Myocyte (in vitro differentiated cells): ENCODE measurements at regions not wholly inside any gene's neighbourhood (a gene's known extent, or its start where the extent isn't known, plus 50 kb on each side); places are given as distances from the start of the nearest gene placed in this dataset.

ENCODE experiments used
- DNase-seq: peaks from one replicate; pipeline ENCODE4 v3.0.0-alpha.2; 2012; ENCODE audit warnings: low read depth

DNA sequence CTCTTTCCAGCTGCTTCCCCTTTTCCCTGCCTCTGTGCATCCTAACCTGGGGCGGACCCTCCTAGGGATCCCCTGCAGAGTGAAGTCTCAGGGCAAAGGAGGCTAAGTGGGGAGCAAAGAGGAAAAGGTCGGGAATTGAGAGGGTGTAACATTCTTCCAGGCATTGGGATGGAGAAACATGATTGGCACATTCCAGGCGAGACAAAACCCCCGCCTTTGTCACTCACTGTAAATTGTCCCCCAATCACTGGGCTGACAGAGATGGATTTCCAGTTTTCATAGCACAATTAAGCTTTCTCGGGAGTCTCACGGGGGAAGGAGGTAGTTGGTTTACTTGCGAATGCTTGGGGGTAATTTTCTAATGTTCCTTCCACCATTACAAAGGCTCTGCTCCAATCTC lies 74.9 kb downstream of the MIAT start:
- no peak for DNase-seq

DNA sequence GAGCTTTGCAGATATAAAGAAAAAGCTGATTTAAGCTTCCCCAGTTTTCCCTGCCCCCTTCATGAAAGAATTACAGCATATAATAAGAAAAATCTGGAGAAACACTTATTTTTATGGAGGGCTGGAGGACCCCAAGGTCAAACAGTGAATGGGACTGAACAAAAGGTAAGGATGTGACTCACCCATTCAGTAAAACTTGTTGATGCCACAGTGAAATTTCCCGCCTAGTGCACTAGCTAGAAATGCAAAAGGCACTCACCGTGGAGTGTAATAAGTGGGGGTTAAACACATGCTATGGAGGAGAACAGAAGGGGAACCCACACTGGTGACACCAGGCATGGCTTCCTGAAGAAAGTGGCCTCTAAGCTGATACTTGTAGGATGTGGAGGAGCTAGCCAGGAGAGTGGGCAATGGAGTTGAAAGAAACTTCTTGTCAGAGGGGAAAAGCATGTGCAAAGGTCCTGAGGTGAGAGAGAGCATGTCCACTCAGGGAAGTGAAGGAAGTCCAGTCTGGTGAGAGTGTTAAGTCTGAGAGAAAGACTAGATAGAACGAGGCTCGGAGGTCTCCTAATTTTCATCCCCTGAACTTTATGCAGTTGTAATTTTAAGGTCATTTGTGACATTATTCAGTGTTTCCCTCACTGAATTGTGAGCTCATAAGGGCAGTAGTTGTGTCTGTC lies 77.1 kb downstream of the MIAT start:
- DNase-seq = no peak

DNA sequence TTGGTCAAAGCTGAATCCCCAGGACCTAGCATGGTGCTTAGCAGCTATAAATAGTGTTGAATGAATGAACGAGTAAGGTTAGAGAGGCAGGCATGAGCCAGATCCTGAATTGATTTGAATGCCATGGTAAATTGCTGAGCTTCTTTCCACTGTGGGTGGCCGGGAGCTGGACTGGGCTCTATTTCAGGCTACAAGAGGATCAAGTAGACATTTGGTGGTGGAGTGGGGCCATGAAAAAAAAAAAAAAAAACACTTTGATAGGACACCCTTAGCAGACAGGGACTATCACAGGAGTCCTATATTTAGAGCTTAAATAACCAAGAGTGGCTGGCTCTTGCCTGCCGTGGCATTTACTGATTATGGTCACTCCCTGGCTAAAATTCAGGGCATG lies 77.6 kb downstream of the MIAT start:
- DNase-seq = peak; percentile 82

DNA sequence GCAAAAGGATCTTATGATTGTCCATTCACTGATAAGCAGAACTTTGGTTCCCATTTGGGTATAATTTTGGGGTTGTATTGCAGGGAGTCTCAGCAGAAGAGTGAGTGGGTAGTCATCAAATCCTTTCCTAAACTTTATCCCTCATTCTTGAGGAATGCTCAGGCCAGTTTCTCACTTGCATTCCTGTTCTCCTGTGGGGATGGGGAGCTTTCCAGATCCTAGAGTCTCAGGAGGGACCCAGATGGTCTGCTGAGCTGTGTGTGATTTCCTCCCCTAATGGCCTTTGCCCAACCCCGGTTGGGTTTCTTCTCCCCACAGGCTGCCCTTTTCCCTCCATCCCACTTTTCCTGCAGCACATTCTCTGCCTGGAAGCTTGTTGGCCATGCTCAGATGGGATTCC lies 79.9 kb downstream of the MIAT start:
- no peak for DNase-seq

DNA sequence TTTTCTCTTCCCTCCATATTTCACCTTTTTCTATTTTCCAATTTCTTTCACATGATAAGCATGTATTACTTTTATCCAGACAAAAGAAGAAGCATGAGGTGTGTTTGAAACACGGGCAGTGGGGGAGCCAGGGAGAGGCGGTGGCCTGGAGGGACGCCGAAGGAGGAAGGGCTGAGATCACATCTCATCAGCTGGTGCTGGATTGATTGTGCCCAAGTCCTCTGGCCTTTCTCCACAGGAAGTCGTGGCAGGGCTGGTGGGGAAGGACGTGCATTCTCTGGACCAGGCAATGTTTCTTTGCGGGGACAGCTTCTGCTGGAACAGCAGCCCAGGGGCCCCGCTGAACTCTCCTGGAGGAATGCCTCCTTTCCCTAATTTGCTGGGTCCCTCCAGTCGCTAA lies 82.9 kb downstream of the MIAT start:
- DNase-seq = no peak

DNA sequence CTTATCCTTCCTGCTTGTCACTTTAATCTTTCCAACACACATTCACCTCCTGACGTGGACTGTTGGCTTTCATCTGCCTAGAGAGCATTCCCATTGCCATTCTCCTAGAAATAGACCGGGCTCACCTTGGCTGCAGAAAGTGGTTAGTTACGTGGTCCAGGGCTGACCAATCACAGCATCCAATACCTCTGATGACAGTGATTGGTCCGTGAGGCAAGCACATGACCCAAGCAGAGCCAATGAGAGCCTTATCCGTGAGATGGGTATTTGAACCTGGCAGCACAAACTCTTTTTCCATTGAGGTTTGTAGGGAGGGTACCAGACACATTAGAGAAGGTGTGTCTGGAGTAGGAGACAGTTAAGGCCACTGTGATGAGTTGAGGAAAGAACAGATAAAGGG lies 85.8 kb downstream of the MIAT start:
- DNase-seq = no peak

DNA sequence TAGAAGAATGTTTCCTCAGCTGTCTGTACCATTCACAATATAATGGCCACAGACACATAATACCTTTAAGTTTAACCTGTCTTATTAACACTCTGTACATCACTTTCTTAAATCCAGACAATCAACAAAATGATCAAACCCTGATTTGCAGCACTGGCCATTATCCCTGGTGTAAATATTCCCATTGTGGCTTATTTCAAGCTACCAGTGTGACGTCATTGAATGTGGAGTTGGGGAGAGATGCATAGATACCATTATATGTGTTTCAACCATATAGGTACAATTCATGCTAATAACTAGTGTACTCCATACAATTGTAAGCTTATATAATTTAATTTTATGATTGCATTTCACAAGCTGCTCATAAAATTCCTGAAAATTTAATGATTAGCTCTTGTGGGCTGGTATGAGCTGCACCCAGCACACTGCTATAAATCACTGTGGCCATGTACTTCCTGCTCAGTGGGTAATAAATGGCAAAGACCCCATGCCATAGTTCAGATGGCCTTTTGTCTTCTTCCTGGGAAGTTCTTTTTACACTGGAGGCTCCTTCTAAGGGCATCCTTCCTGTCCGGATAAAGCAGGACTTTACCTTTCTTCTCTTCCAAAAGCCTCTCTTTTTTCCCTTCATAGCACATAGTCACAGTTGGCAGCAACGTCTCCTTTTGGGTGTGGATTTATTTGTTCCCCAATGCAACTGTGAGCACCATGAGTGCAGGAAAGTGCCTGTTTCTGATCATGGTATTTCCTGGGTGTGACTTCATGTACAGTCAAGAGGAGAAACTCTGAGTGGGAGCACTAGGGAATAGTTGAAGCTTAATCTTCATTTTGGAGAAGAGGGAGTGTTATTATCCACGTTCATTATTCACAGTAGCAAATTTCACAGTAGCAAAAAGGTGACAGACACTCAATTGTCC lies 87.8 kb downstream of the MIAT start:
- DNase-seq = no peak

DNA sequence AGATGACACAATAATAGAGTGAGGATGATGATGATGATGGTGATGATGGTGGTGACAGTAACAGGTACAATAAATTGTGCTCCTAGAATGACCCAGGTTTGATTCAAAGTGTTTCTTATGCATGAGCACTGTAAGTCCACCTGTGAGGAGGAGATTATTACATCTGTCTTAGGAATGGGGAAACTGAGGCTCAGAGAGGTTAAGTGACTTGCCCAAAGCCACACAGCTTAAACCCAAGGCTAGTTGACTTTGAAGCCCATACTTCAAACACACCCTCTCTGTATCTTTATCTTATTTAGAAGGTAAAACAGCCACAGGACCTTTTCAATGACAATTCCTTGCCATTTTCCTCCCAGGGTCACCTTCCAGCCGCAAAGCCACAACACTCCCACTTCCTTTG lies 88.9 kb downstream of the MIAT start:
- DNase-seq = no peak

DNA sequence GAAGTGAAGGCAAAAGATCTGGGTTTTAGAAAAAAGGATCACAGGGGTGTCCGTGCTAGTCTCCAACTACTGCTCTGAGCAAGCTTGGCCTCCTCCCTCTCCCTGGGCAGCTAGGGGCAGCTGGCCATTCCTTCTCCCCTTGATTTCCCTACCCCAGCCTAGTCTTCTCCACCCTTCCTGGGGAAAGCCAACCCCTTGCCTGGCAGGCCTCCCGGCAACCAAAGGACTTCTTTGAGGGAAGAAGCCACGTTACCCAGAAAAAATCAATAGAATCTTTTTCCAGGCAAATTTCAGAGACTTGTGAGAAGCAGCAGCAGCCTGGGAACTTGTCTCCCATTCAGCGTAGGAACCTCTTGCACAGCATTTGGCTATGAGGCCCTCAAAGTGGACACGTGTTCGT lies 91.5 kb downstream of the MIAT start:
- no peak for DNase-seq

DNA sequence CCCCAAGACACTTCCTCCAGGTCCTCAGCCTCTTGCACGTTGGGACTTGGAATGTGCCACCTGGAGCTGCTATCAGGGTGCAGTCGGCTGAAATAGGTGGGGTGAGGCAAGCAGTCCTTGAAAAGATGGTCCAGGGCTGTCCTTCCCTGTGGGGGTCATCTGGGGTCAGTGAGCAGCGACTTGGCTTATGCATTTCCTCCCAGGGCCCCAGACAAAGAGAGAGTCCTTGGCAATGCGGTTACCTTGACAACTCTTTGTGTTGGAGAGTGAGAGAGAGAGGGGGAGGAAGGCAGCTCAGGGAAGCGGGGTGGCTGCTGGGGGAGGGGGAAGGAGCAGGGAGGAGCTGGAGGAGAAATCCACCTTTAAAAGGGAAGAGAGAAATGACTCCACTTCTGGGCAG lies 93.8 kb downstream of the MIAT start:
- no peak for DNase-seq

DNA sequence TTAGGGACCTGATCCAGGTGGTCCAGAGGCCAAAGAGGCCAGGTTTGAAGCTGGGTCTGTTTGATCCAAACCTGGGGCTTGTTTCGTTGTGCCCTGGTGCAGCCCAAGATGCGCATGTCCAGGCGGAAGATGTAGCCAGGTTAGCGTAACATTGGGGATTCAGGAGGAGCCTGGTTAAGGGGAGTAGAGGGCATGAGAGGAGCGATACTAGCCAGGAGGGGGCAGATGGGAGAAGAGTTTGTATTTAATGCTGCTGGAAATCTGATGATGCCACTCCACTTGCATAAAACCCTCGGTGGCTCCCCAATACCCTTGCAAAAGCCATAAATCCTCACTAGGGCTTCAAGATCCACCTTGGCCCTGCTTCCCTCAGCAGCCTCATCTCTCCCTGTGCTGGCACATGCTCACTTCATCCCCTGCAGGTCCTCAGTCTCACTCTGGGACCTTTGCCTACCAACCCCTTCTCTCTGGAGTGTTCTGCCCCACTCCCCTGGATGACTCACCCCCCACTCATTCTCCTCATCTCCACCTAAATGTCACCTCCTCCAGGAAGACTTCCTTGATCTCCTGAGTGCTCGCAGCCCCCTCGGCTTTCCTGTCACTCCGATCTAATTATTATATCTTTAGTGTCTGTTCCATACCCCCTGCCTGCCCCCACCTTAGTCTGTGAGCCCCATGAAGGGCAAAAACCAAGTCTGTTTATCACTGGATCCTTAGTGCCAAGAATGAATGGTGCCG lies 95.9 kb downstream of the MIAT start:
- no peak for DNase-seq

DNA sequence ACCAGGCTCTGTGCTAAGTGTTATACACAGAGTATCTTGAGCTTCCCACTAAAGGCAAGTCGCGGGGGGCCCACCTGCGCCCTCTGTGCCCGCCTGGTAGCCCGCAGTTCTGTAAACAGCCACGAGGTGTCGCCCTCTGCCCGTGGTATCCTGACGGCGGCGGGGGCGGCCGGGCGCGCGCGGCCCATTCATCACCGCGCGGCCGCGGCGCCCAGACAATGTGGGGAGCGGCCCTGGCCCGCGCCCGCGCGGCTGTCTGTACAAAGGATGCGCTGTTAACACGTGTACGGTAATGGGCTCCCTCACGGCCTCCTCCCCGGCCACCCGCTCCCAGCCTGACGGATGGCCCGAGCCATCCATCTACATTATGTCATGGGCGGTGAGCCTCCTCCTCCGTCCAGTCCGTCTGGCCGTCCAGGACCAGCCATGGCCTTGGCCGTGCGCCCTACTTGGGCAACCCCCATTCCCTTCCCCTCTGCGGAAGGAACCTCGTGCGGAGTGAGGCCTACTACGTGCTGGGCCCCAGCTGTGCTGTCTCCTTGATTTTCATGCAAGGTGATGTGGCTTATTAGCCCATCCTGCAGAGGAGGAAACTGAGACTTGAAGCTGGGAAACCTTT lies 99.4 kb downstream of the MIAT start:
- DNase-seq = peak; percentile 20

DNA sequence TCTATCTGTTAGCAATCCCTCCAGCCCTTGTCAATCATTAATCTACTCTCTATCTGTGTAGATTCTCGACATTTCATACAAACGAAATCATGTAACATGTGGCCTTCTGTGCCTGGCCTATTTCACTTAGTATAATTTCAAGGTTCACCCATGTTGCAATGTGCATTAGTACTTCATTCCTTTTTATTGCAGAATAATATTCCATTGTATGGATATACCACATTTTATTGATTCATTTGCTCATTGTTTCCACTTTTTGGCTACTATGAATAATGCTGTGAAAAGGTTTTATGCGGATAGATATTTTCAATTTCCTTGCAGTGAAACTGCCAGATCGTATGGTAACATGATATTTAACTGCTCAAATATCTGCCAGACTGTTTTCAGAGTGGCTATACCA lies 100.1 kb downstream of the MIAT start:
- no peak for DNase-seq

DNA sequence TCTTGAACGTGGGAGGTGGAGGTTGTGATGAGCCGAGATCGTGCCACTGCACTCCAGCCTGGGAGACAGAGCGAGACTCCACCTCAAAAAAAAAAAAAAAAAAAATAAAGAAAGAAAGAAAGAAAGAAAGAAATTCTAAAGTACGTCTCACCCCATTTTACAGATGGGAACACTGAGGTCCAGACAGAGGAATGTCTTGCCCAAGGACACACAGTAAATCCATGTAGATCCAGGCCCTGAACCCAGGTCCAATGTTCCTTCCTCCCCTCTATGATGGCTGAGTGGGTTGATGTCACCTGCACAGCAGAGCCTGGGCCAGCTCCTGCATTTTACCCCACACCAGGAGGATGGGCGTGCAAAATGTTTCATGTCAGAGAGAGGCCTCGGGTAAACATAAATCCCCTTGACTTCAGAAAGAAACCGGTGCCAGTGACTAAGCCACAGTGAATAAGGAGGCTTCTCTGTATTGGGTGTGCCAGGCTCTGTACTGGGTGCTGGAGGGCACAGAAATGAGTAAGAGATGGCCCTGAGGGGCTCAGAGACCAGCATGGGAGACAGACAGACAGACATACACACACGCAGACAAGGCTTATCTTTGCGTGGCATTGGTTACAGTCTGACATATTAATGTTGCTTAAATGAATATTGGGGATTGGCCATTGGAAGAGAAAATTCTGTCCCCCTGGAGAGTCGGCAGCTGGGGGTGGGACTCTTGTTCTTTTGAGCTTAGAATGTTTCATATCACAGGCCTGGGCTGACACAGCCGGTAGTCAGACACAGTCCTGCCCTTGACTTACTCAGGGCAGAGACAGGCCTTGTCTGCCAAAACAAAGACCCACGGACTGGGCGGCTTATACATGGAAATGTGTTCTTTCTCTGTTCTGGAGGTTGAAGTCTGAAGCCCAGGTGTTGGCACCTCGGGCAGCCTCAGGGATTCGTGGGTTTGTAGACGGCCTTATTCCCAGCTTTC lies 105.4 kb downstream of the MIAT start:
- no peak for DNase-seq

DNA sequence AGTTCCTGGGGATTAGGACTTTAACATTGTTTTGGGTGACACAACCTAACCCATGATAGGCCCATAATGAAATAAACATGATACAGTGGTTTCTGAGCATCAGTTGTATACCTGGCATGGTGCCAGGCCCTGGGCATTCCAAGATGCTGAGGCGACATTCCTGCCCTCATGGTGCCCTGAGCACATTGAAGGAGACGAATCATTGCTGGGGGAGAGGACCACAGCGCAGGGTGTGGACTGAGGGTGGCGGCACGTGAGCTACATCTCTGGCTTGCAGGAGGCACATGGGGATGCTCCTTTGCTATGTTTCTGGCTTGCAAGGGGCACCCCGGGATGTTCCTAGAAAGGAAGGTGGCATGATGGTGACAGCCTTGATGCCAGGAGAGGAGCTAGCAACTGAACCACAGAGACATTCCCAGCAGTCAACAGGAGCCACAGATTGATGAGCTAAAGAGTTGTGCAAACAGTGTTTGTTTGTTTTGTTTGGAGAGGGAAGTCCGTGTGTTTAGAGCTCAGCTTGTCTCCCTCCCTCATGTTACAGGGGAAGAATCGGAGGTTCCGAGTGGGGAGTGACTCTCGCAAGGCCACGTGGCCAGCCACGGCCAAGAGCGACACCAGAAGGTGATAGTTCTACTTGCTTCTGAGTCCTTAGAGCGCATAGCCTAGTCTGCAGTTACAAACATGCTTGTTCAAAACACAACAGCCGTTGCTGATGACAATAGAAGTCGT lies 106.4 kb downstream of the MIAT start:
- peak; percentile 18 for DNase-seq

DNA sequence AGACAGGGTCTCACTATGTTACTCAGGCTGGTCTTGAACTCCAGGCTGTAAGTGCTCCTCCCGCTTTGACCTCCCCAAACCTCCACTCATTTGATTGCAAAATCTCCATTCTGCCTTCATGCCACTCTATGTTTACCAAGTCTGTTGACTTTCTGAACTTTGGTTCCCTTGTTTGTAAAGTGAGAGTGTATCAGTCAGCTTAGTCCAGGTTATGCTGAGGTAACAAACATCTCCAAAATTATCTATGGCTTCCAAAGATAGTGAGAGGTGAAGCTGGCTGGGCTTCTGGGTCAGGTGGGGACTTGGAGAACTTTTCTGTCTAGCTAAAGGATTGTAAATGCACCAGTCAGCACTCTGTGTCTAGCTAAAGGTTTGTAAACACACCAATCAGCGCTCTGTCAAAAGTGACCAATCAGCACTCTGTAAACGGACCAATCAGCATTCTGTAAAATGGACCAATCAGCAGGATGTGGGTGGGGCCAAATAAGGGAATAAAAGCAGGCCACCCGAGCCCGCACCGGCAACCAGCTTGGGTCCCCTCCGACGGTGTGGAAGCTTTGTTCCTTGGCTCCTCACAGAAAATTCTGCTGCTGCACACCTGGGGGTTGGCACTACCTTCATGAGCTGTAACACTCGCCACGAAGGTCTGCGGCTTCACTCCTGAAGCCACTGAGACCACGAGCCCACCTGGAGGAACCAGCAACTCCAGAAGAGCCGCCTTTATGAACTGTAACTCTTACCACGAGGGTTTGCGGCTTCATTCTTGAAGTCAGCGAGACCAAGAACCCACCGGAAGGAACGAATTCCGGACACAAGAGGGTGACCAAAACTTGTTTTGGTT lies 109.3 kb downstream of the MIAT start:
- DNase-seq = no peak

DNA sequence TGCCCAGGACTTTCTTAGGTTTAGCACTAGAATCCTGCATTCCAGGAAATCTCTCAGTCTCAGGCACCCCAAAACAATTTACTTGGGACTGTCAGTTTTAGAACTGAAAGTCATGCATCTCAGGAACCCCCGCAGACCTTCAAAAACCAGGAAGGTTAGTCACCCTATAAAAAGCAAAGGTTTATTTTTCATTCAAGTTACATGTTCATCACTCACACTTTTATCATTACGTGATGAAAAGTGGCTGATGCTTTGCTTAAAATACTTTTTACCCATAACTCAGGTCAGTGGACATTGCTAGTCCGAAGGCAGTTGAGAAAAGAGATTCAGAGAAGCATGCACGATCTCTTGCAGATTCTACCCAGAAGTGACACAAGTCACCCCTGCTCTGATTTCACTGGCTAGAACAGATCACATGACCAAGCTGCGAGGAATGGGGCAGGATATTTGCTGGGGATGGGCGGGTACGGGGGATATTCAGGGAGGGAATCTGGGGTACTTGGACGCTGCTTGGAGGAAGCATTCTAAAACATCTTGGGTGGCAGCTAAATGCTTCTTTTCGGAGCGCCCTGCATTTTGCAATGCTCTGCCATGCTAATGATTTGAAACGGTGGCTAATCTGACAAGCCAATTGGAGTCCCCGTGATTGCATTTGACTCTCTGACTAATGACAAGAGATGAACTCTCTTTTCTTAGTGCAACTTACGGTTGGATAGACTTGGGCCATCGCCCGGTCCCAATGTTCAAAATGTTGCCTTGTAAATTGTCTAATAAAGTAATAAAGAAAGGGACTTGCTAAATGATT lies 110.2 kb downstream of the MIAT start:
- no peak for DNase-seq

DNA sequence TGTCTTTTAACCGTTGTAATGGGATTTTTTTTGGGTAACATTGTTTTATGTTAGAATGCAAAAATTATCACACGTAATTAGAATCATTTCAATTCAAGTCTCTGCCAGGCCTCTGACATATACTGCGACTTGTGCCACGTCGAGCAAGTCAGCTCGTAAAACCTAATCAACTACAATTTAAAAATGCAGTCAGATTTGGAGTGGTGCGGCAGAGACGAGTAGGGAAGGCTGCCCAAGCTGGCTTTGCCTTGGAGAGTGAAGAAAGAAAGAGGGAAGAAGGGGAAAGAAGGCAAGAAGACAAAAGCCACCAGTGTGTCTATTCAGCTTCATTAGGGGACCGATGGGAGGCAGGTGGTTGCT lies 110.7 kb downstream of the MIAT start:
- no peak for DNase-seq
